ENCODE measurements at regions not wholly inside any gene's neighbourhood (a gene's known extent, or its start where the extent isn't known, plus 50 kb on each side); places are given as distances from the start of the nearest gene placed in this dataset.

- H3K9me3 ChIP-seq (ENCODE audit: control insufficient read depth in 2 of 2, insufficient read depth in 1 of 2, low read length in 1 of 2): no peaks in the 10 kb centered on the region
- WGBS: 80% methylated on average over 3 of the region's 3 CpGs
- H3K27me3 ChIP-seq (ENCODE audit: control insufficient read depth in 2 of 2, insufficient read depth in 1 of 2, low read length in 1 of 2): no peaks in the 10 kb centered on the region
- no peak overlapping the region for H3K27ac ChIP-seq (ENCODE audit: low read depth in 1 of 2, low read length in 1 of 2)
- no peaks in the 10 kb centered on the region for H3K4me1 ChIP-seq (ENCODE audit: control insufficient read depth in 2 of 2, insufficient read depth in 2 of 2, low read length in 2 of 2)
- no peak overlapping the region for H3K4me3 ChIP-seq (ENCODE audit: low read length in 2 of 2)
- no peaks in the 10 kb centered on the region for H3K36me3 ChIP-seq (ENCODE audit: control insufficient read depth in 2 of 2, insufficient read depth in 2 of 2, low read length in 1 of 2)
- no peak for DNase-seq (ENCODE audit: low read depth in 6 of 9, low spot score in 9 of 9)
These were observed 85.4 kb upstream of the PHYHIPL start for GRCh38 chr10:59090817-59091622.

GRCh38 chr10:59093461-59093860 lies 83.0 kb upstream of the PHYHIPL start:
- Histone ChIP-seq H3K4me3 (ENCODE audit: low read length in 2 of 2) (no peak overlapping the region), H3K27ac (ENCODE audit: low read depth in 1 of 2, low read length in 1 of 2) (no peak overlapping the region), H3K36me3 (ENCODE audit: control insufficient read depth in 2 of 2, insufficient read depth in 2 of 2, low read length in 1 of 2) (no peaks in the 10 kb centered on the region), H3K27me3 (ENCODE audit: control insufficient read depth in 2 of 2, insufficient read depth in 1 of 2, low read length in 1 of 2) (no peaks in the 10 kb centered on the region), H3K9me3 (ENCODE audit: control insufficient read depth in 2 of 2, insufficient read depth in 1 of 2, low read length in 1 of 2) (no peaks in the 10 kb centered on the region), H3K4me1 (ENCODE audit: control insufficient read depth in 2 of 2, insufficient read depth in 2 of 2, low read length in 2 of 2) (no peaks in the 10 kb centered on the region)
- 94% methylated on average over 2 of the region's 2 CpGs for WGBS
- no peak for DNase-seq (ENCODE audit: low read depth in 6 of 9, low spot score in 9 of 9)

GRCh38 chr10:59096631-59097030 lies 79.8 kb upstream of the PHYHIPL start:
- Histone ChIP-seq H3K36me3 (ENCODE audit: control insufficient read depth in 2 of 2, insufficient read depth in 2 of 2, low read length in 1 of 2) (no peaks in the 10 kb centered on the region), H3K27ac (ENCODE audit: low read depth in 1 of 2, low read length in 1 of 2) (no peak overlapping the region), H3K9me3 (ENCODE audit: control insufficient read depth in 2 of 2, insufficient read depth in 1 of 2, low read length in 1 of 2) (no peaks in the 10 kb centered on the region), H3K4me3 (ENCODE audit: low read length in 2 of 2) (no peak overlapping the region), H3K27me3 (ENCODE audit: control insufficient read depth in 2 of 2, insufficient read depth in 1 of 2, low read length in 1 of 2) (no peaks in the 10 kb centered on the region), H3K4me1 (ENCODE audit: control insufficient read depth in 2 of 2, insufficient read depth in 2 of 2, low read length in 2 of 2) (no peaks in the 10 kb centered on the region)
- WGBS: 70% methylated on average over 2 of the region's 2 CpGs
- DNase-seq (ENCODE audit: low read depth in 6 of 9, low spot score in 9 of 9): no peak

GRCh38 chr10:59098387-59098786 lies 78.1 kb upstream of the PHYHIPL start:
- no peaks in the 10 kb centered on the region for H3K36me3 ChIP-seq (ENCODE audit: control insufficient read depth in 2 of 2, insufficient read depth in 2 of 2, low read length in 1 of 2)
- H3K9me3 ChIP-seq (ENCODE audit: control insufficient read depth in 2 of 2, insufficient read depth in 1 of 2, low read length in 1 of 2): no peaks in the 10 kb centered on the region
- no peaks in the 10 kb centered on the region for H3K4me1 ChIP-seq (ENCODE audit: control insufficient read depth in 2 of 2, insufficient read depth in 2 of 2, low read length in 2 of 2)
- DNase-seq (ENCODE audit: low read depth in 6 of 9, low spot score in 9 of 9): no peak
- no peak overlapping the region for H3K27ac ChIP-seq (ENCODE audit: low read depth in 1 of 2, low read length in 1 of 2)
- no peak overlapping the region for H3K4me3 ChIP-seq (ENCODE audit: low read length in 2 of 2)
- H3K27me3 ChIP-seq (ENCODE audit: control insufficient read depth in 2 of 2, insufficient read depth in 1 of 2, low read length in 1 of 2): no peaks in the 10 kb centered on the region

DNA sequence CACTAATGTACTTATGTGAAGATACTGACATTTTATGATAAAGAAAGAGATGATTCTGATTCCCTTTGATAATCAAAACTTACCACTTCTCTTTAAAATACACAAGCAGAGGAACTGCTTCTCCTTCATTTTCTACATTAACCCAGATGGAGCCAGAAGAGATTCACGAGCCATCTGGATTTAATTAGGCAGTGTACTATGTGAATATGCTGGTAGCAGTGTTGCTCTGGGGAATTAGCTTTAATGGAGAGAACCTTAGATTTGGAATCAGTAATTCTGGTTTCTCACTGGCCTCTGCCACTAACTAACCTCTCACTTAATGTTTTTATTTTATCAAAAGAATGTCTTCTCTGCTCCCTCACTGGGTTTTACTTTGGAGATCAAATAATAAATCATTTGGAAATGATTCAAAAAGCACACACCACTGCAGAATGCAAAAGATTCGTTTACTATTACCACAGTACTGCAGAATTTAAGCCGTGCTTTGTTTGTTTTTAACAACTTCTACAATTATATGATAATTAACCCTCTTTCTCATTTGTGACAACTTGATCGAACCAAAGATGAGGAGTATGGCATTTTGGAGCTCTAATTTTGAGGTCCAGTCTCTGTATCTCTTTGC lies 77.5 kb upstream of the PHYHIPL start:
- Histone ChIP-seq H3K27ac (ENCODE audit: low read depth in 1 of 2, low read length in 1 of 2) (no peak overlapping the region), H3K4me3 (ENCODE audit: low read length in 2 of 2) (no peak overlapping the region), H3K9me3 (ENCODE audit: control insufficient read depth in 2 of 2, insufficient read depth in 1 of 2, low read length in 1 of 2) (no peaks in the 10 kb centered on the region), H3K27me3 (ENCODE audit: control insufficient read depth in 2 of 2, insufficient read depth in 1 of 2, low read length in 1 of 2) (no peaks in the 10 kb centered on the region), H3K4me1 (ENCODE audit: control insufficient read depth in 2 of 2, insufficient read depth in 2 of 2, low read length in 2 of 2) (no peaks in the 10 kb centered on the region), H3K36me3 (ENCODE audit: control insufficient read depth in 2 of 2, insufficient read depth in 2 of 2, low read length in 1 of 2) (no peaks in the 10 kb centered on the region)
- DNase-seq (ENCODE audit: low read depth in 6 of 9, low spot score in 9 of 9): no peak
- 82% methylated on average over 4 of the region's 4 CpGs for WGBS

- no peaks in the 10 kb centered on the region for H3K9me3 ChIP-seq (ENCODE audit: control insufficient read depth in 2 of 2, insufficient read depth in 1 of 2, low read length in 1 of 2)
- no peak for DNase-seq (ENCODE audit: low read depth in 6 of 9, low spot score in 9 of 9)
- no peak overlapping the region for H3K4me3 ChIP-seq (ENCODE audit: low read length in 2 of 2)
- 93% methylated on average over 2 of the region's 2 CpGs for WGBS
- H3K27ac ChIP-seq (ENCODE audit: low read depth in 1 of 2, low read length in 1 of 2): no peak overlapping the region
- H3K4me1 ChIP-seq (ENCODE audit: control insufficient read depth in 2 of 2, insufficient read depth in 2 of 2, low read length in 2 of 2): no peaks in the 10 kb centered on the region
- H3K36me3 ChIP-seq (ENCODE audit: control insufficient read depth in 2 of 2, insufficient read depth in 2 of 2, low read length in 1 of 2): no peaks in the 10 kb centered on the region
- no peaks in the 10 kb centered on the region for H3K27me3 ChIP-seq (ENCODE audit: control insufficient read depth in 2 of 2, insufficient read depth in 1 of 2, low read length in 1 of 2)
These were observed 77.0 kb upstream of the PHYHIPL start for GRCh38 chr10:59099481-59099880.

- H3K27ac ChIP-seq (ENCODE audit: low read depth in 1 of 2, low read length in 1 of 2): no peak overlapping the region
- DNase-seq (ENCODE audit: low read depth in 6 of 9, low spot score in 9 of 9): no peak
- H3K36me3 ChIP-seq (ENCODE audit: control insufficient read depth in 2 of 2, insufficient read depth in 2 of 2, low read length in 1 of 2): no peaks in the 10 kb centered on the region
- no peak overlapping the region for H3K4me3 ChIP-seq (ENCODE audit: low read length in 2 of 2)
- no peaks in the 10 kb centered on the region for H3K9me3 ChIP-seq (ENCODE audit: control insufficient read depth in 2 of 2, insufficient read depth in 1 of 2, low read length in 1 of 2)
- H3K4me1 ChIP-seq (ENCODE audit: control insufficient read depth in 2 of 2, insufficient read depth in 2 of 2, low read length in 2 of 2): no peaks in the 10 kb centered on the region
- 92% methylated on average over 4 of the region's 4 CpGs for WGBS
- H3K27me3 ChIP-seq (ENCODE audit: control insufficient read depth in 2 of 2, insufficient read depth in 1 of 2, low read length in 1 of 2): no peaks in the 10 kb centered on the region
These were observed 74.0 kb upstream of the PHYHIPL start for GRCh38 chr10:59102394-59102793.

DNA sequence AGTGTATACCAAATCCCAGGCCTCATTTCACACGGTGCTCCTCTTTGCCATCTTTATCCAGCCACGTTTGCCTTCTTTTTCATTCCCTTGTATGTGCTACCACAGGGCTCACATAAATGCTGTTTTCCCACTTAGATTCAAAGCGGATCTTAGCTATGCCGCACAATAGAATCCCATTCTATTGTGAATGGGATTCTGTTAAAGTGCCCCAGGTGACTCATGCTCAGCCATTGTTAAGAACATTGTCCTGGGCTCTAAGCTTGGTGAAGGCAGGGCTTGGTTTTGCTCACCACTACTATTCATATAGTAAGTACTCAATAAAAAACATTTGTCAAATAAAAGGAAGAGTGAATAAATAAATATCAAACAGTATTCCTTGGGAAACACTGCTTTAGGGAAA lies 72.3 kb upstream of the PHYHIPL start:
- 91% methylated on average over 4 of the region's 4 CpGs for WGBS
- Histone ChIP-seq H3K36me3 (ENCODE audit: control insufficient read depth in 2 of 2, insufficient read depth in 2 of 2, low read length in 1 of 2) (no peaks in the 10 kb centered on the region), H3K27ac (ENCODE audit: low read depth in 1 of 2, low read length in 1 of 2) (no peak overlapping the region), H3K27me3 (ENCODE audit: control insufficient read depth in 2 of 2, insufficient read depth in 1 of 2, low read length in 1 of 2) (no peaks in the 10 kb centered on the region), H3K4me1 (ENCODE audit: control insufficient read depth in 2 of 2, insufficient read depth in 2 of 2, low read length in 2 of 2) (no peaks in the 10 kb centered on the region), H3K9me3 (ENCODE audit: control insufficient read depth in 2 of 2, insufficient read depth in 1 of 2, low read length in 1 of 2) (no peaks in the 10 kb centered on the region), H3K4me3 (ENCODE audit: low read length in 2 of 2) (no peak overlapping the region)
- DNase-seq (ENCODE audit: low read depth in 6 of 9, low spot score in 9 of 9): no peak

- Histone ChIP-seq H3K27ac (ENCODE audit: low read depth in 1 of 2, low read length in 1 of 2) (no peak overlapping the region), H3K4me3 (ENCODE audit: low read length in 2 of 2) (no peak overlapping the region), H3K27me3 (ENCODE audit: control insufficient read depth in 2 of 2, insufficient read depth in 1 of 2, low read length in 1 of 2) (no peaks in the 10 kb centered on the region), H3K4me1 (ENCODE audit: control insufficient read depth in 2 of 2, insufficient read depth in 2 of 2, low read length in 2 of 2) (no peaks in the 10 kb centered on the region), H3K36me3 (ENCODE audit: control insufficient read depth in 2 of 2, insufficient read depth in 2 of 2, low read length in 1 of 2) (no peaks in the 10 kb centered on the region), H3K9me3 (ENCODE audit: control insufficient read depth in 2 of 2, insufficient read depth in 1 of 2, low read length in 1 of 2) (no peaks in the 10 kb centered on the region)
- WGBS: 100% methylated on average over 1 of the region's 1 CpG
- DNase-seq (ENCODE audit: low read depth in 6 of 9, low spot score in 9 of 9): no peak
These were observed 70.0 kb upstream of the PHYHIPL start for GRCh38 chr10:59106441-59106840.
